Activated naive CD8-positive, alpha-beta T cell treated with anti-CD3 and anti-CD28 coated beads, Interleukin-2, amount 50 U/mL, for 16 hours (primary cell): ENCODE measurements at regions not wholly inside any gene's neighbourhood (a gene's known extent, or its start where the extent isn't known, plus 50 kb on each side); places are given as distances from the start of the nearest gene placed in this dataset.

Experiments used
- DNase-seq: peaks from one replicate; pipeline ENCODE4 v3.0.0-alpha.2; 2020; ENCODE audit warnings: low read depth, low spot score

- DNase-seq = no peak
Measured at GRCh38 chr14:53613404-53614253, 343.0 kb downstream of the BMP4 start.

- DNase-seq = no peak
Measured at GRCh38 chr14:53610947-53611346, 345.7 kb downstream of the BMP4 start.

GRCh38 chr14:53609009-53609408, 347.6 kb downstream of the BMP4 start:
- DNase-seq = no peak

- no peak for DNase-seq
Measured at GRCh38 chr14:53608369-53608768, 348.3 kb downstream of the BMP4 start.

- no peak for DNase-seq
Measured at GRCh38 chr14:53606203-53606602, 350.4 kb downstream of the BMP4 start.

- no peak for DNase-seq
Measured at GRCh38 chr14:53605562-53605961, 351.1 kb downstream of the BMP4 start.

GRCh38 chr14:53603994-53604393, 352.6 kb downstream of the BMP4 start:
- no peak for DNase-seq

GRCh38 chr14:53601409-53601808, 355.2 kb downstream of the BMP4 start:
- no peak for DNase-seq

- DNase-seq = no peak
Measured at GRCh38 chr14:53599221-53599945, 357.2 kb downstream of the BMP4 start.

GRCh38 chr14:53596853-53597525, 359.6 kb downstream of the BMP4 start:
- DNase-seq = no peak

GRCh38 chr14:53591816-53592215, 364.8 kb downstream of the BMP4 start:
- no peak for DNase-seq

- DNase-seq = no peak
Measured at GRCh38 chr14:53581504-53581903, 375.1 kb downstream of the BMP4 start.

GRCh38 chr14:53571641-53572328, 384.8 kb downstream of the BMP4 start:
- DNase-seq = no peak

- DNase-seq = no peak
Measured at GRCh38 chr14:53570411-53571387, 385.9 kb downstream of the BMP4 start.

- no peak for DNase-seq
Measured at GRCh38 chr14:53569446-53569845, 387.2 kb downstream of the BMP4 start.

- no peak for DNase-seq
Measured at GRCh38 chr14:53567236-53567780, 389.3 kb downstream of the BMP4 start.

- no peak for DNase-seq
Measured at GRCh38 chr14:53564870-53565269, 391.8 kb downstream of the BMP4 start.

GRCh38 chr14:53563628-53564027, 393.0 kb downstream of the BMP4 start:
- DNase-seq = no peak

GRCh38 chr14:53553221-53553620, 400.1 kb upstream of the DDHD1 start:
- no peak for DNase-seq

- no peak for DNase-seq
Measured at GRCh38 chr14:53551862-53552261, 398.7 kb upstream of the DDHD1 start.
